HEK293 (cell line): ENCODE measurements at regions not wholly inside any gene's neighbourhood (a gene's known extent, or its start where the extent isn't known, plus 50 kb on each side); places are given as distances from the start of the nearest gene placed in this dataset.

Experiments
- CTCF ChIA-PET: fragments of 350-600 bp; formaldehyde crosslinking; extraction: SDS; loops from one replicate; lab custom pipeline; 2021; ENCODE audit warnings: antibody characterized with exemption; lab: Yijun Ruan, JAX
- POLR2A ChIA-PET: fragments of 300-600 bp; formaldehyde crosslinking; extraction: SDS; loops from one replicate; lab custom pipeline; 2020; ENCODE audit warnings: antibody characterized with exemption, inconsistent platforms; lab: Yijun Ruan, JAX
- H3K27ac ChIP-seq: fragments of 200-500 bp; sonication (Bioruptor generic); 2 replicates; pipeline ENCODE4 v1.5.1; 2014; ENCODE audit warnings: low read depth, low read length, control low read depth, inconsistent platforms; ENCODE audit errors: extremely low read depth
- H3K36me3 ChIP-seq, 2 experiments: fragments of 200-500 bp in 1 of 2; sonication (Bioruptor generic) in 1 of 2; 1 replicate in 1 of 2; 2 replicates in 1 of 2; pipeline ENCODE4 v1.5.1; 2014 to 2017; ENCODE audit warnings: inconsistent platforms in 2 of 2, low read length in 2 of 2; ENCODE audit not compliant: control insufficient read depth in 2 of 2, insufficient read depth in 1 of 2
- H3K4me1 ChIP-seq: fragments of 200-500 bp; sonication (Bioruptor generic); 2 replicates; pipeline ENCODE4 v1.5.1; 2014; ENCODE audit warnings: mild to moderate bottlenecking, low read length, inconsistent platforms; ENCODE audit not compliant: control insufficient read depth, insufficient read depth
- H3K4me3 ChIP-seq: 2 replicates; pipeline ENCODE4 v1.5.1; 2011; ENCODE audit warnings: low read depth, mild to moderate bottlenecking, control low read depth, low read length, moderate library complexity
- H3K9me3 ChIP-seq: fragments of 200-500 bp; sonication (Bioruptor generic); 2 replicates; pipeline ENCODE4 v1.5.1; 2014; ENCODE audit warnings: low read depth, low read length, inconsistent platforms; ENCODE audit not compliant: control insufficient read depth, insufficient read depth
- HOXC10 ChIP-seq: sonication (generic); formaldehyde crosslinking; IDR thresholded peaks from 2 replicates; pipeline ENCODE4 v1.8.1; 2023; ENCODE audit warnings: mild to moderate bottlenecking, missing genetic modification reagents
- HOXD13 ChIP-seq: sonication (generic); formaldehyde crosslinking; IDR thresholded peaks from 2 replicates; pipeline ENCODE4 v1.8.0; 2022; ENCODE audit warnings: missing genetic modification reagents, borderline replicate concordance
- INSM2 ChIP-seq: fragments of 450-650 bp; formaldehyde crosslinking; IDR thresholded peaks from 2 replicates; pipeline ENCODE4 v1.5.1; 2016; ENCODE audit warnings: missing biosample characterization, missing genetic modification characterization
- REPIN1 ChIP-seq: fragments of 450-650 bp; formaldehyde crosslinking; IDR thresholded peaks from 2 replicates; pipeline ENCODE4 v1.5.1; 2017; ENCODE audit warnings: missing biosample characterization, missing genetic modification characterization, low read depth
- SP7 ChIP-seq: fragments of 450-650 bp; formaldehyde crosslinking; IDR thresholded peaks from 2 replicates; pipeline ENCODE4 v1.5.1; 2016; ENCODE audit warnings: missing biosample characterization, missing genetic modification characterization
- ZFP41 ChIP-seq: fragments of 450-650 bp; formaldehyde crosslinking; IDR thresholded peaks from 2 replicates; pipeline ENCODE4 v1.5.1; 2016; ENCODE audit warnings: missing biosample characterization, missing genetic modification characterization, borderline replicate concordance
- ZNF184 ChIP-seq: fragments of 450-650 bp; IDR thresholded peaks from 2 replicates; pipeline ENCODE4 v1.5.1; 2018; ENCODE audit warnings: missing biosample characterization, mild to moderate bottlenecking, missing genetic modification characterization
- ZNF274 ChIP-seq, 2 experiments: fragments of 200-500 bp in 1 of 2; fragments of 450-650 bp in 1 of 2; sonication (Bioruptor generic) in 1 of 2; formaldehyde crosslinking in 1 of 2; IDR thresholded peaks; 2 replicates each; pipeline versions ENCODE4 v1.5.1 to v1.6.1; 2014 to 2016; ENCODE audit warnings: borderline replicate concordance in 1 of 2, inconsistent platforms in 1 of 2, low read length in 1 of 2, missing biosample characterization in 1 of 2, missing genetic modification characterization in 1 of 2
- ZNF621 ChIP-seq: fragments of 450-650 bp; formaldehyde crosslinking; IDR thresholded peaks from 2 replicates; pipeline ENCODE4 v1.5.1; 2017; ENCODE audit warnings: missing biosample characterization, missing genetic modification characterization
- ZNF785 ChIP-seq: fragments of 450-650 bp; formaldehyde crosslinking; IDR thresholded peaks from 2 replicates; pipeline ENCODE4 v1.5.1; 2016; ENCODE audit warnings: missing biosample characterization, missing genetic modification characterization
- TF ChIP-seq, protein P1 (sequence below): fragments of 450-650 bp; formaldehyde crosslinking; IDR thresholded peaks from 2 replicates; pipeline ENCODE4 v1.5.0; 2017; ENCODE audit warnings: missing biosample characterization, missing genetic modification characterization, borderline replicate concordance
- TF ChIP-seq, protein P2 (sequence below): fragments of 450-650 bp; formaldehyde crosslinking; conservative IDR thresholded peaks from 2 replicates; pipeline ENCODE4 v1.5.1; 2016; ENCODE audit warnings: low read depth, missing biosample characterization, missing genetic modification characterization
- TF ChIP-seq, protein P3 (sequence below): fragments of 450-650 bp; formaldehyde crosslinking; IDR thresholded peaks from 2 replicates; pipeline ENCODE4 v1.5.1; 2016; ENCODE audit warnings: missing biosample characterization, missing genetic modification characterization

DNA sequence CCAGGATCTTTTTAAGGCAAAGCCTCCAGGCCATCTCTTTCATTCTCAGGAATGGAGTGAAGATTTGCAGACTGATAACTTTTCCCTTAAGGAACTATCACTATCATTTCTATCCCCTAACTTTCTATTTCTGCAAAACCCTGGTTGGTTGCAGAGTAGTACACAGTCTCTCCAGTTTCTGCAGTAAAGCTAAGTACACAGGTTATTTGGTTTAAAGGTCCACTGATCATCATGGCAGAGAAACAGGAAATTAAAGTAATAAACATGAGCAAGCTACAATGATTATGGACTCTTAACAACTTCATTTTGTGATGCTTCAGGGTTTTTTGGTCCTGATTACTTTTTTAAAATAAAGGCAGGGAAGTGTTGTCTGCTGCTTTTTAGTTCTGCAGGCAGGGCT, 890.0 kb upstream of the DDX18 start:
- H3K9me3 ChIP-seq = no peaks in the 10 kb centered on the region
- H3K36me3 ChIP-seq = no peaks in the 10 kb centered on the region
- TF ChIP-seq HOXD13 (CRISPR knock-in tag) (no peak), REPIN1 (tag by site-specific recombination) (no peak), ZNF621 (tag by site-specific recombination) (no peak), HOXC10 (CRISPR knock-in tag) (no peak), SP7 (tag by site-specific recombination) (no peak), ZNF785 (tag by site-specific recombination) (no peak), ZNF274 (IDR thresholded peaks at IDR 0.05; ENCODE audit: low read length) (no peak), ZNF274 (tag by site-specific recombination; IDR thresholded peaks at IDR 0.05; ENCODE audit: borderline replicate concordance) (no peak), ZNF184 (tag by site-specific recombination) (no peak), INSM2 (tag by site-specific recombination) (no peak), ZFP41 (tag by site-specific recombination) (no peak)
- TF ChIP-seq, protein P1, sequence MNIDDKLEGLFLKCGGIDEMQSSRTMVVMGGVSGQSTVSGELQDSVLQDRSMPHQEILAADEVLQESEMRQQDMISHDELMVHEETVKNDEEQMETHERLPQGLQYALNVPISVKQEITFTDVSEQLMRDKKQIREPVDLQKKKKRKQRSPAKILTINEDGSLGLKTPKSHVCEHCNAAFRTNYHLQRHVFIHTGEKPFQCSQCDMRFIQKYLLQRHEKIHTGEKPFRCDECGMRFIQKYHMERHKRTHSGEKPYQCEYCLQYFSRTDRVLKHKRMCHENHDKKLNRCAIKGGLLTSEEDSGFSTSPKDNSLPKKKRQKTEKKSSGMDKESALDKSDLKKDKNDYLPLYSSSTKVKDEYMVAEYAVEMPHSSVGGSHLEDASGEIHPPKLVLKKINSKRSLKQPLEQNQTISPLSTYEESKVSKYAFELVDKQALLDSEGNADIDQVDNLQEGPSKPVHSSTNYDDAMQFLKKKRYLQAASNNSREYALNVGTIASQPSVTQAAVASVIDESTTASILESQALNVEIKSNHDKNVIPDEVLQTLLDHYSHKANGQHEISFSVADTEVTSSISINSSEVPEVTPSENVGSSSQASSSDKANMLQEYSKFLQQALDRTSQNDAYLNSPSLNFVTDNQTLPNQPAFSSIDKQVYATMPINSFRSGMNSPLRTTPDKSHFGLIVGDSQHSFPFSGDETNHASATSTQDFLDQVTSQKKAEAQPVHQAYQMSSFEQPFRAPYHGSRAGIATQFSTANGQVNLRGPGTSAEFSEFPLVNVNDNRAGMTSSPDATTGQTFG = no peak
- TF ChIP-seq, protein P2, sequence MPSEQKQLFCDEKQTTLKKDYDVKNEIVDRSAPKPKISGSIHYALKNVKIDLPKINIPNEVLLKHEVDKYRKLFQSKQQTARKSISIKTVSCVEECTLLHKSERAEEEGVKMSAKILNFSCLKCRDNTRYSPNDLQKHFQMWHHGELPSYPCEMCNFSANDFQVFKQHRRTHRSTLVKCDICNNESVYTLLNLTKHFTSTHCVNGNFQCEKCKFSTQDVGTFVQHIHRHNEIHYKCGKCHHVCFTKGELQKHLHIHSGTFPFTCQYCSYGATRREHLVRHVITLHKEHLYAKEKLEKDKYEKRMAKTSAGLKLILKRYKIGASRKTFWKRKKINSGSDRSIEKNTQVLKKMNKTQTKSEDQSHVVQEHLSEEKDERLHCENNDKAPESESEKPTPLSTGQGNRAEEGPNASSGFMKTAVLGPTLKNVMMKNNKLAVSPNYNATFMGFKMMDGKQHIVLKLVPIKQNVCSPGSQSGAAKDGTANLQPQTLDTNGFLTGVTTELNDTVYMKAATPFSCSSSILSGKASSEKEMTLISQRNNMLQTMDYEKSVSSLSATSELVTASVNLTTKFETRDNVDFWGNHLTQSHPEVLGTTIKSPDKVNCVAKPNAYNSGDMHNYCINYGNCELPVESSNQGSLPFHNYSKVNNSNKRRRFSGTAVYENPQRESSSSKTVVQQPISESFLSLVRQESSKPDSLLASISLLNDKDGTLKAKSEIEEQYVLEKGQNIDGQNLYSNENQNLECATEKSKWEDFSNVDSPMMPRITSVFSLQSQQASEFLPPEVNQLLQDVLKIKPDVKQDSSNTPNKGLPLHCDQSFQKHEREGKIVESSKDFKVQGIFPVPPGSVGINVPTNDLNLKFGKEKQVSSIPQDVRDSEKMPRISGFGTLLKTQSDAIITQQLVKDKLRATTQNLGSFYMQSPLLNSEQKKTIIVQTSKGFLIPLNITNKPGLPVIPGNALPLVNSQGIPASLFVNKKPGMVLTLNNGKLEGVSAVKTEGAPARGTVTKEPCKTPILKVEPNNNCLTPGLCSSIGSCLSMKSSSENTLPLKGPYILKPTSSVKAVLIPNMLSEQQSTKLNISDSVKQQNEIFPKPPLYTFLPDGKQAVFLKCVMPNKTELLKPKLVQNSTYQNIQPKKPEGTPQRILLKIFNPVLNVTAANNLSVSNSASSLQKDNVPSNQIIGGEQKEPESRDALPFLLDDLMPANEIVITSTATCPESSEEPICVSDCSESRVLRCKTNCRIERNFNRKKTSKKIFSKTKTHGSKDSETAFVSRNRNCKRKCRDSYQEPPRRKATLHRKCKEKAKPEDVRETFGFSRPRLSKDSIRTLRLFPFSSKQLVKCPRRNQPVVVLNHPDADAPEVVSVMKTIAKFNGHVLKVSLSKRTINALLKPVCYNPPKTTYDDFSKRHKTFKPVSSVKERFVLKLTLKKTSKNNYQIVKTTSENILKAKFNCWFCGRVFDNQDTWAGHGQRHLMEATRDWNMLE = no peak
- TF ChIP-seq, protein P3, sequence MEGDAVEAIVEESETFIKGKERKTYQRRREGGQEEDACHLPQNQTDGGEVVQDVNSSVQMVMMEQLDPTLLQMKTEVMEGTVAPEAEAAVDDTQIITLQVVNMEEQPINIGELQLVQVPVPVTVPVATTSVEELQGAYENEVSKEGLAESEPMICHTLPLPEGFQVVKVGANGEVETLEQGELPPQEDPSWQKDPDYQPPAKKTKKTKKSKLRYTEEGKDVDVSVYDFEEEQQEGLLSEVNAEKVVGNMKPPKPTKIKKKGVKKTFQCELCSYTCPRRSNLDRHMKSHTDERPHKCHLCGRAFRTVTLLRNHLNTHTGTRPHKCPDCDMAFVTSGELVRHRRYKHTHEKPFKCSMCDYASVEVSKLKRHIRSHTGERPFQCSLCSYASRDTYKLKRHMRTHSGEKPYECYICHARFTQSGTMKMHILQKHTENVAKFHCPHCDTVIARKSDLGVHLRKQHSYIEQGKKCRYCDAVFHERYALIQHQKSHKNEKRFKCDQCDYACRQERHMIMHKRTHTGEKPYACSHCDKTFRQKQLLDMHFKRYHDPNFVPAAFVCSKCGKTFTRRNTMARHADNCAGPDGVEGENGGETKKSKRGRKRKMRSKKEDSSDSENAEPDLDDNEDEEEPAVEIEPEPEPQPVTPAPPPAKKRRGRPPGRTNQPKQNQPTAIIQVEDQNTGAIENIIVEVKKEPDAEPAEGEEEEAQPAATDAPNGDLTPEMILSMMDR (tag by site-specific recombination) = no peak
- ChIA-PET POLR2A (no interaction called here), CTCF (no interaction called here)
- H3K4me3 ChIP-seq = no peak overlapping the region
- H3K4me1 ChIP-seq = no peaks in the 10 kb centered on the region
- H3K27ac ChIP-seq = no peak overlapping the region
